Mesodermal cell (in vitro differentiated cells): ENCODE measurements at regions not wholly inside any gene's neighbourhood (a gene's known extent, or its start where the extent isn't known, plus 50 kb on each side); places are given as distances from the start of the nearest gene placed in this dataset.

ENCODE experiments used
- H3K27ac ChIP-seq: 2 replicates; pipeline ENCODE4 v1.7.0; 2013; ENCODE audit warnings: mild to moderate bottlenecking, low read depth, low read length, moderate library complexity; ENCODE audit not compliant: severe bottlenecking
- H3K36me3 ChIP-seq: 2 replicates; pipeline ENCODE4 v1.7.1; 2013; ENCODE audit warnings: mild to moderate bottlenecking, low read length, moderate library complexity; ENCODE audit not compliant: control insufficient read depth, insufficient read depth
- H3K4me1 ChIP-seq: one replicate; pipeline ENCODE4 v1.7.1; 2013; ENCODE audit warnings: mild to moderate bottlenecking, low read length; ENCODE audit not compliant: insufficient read depth, control insufficient read depth, poor library complexity, severe bottlenecking
- H3K4me3 ChIP-seq: 2 replicates; pipeline ENCODE4 v1.7.0; 2013; ENCODE audit warnings: low read length, control low read depth, mild to moderate bottlenecking; ENCODE audit not compliant: insufficient read depth, poor library complexity, severe bottlenecking; ENCODE audit errors: extremely low read depth
- H3K9me3 ChIP-seq: 2 replicates; pipeline ENCODE4 v1.7.1; 2013; ENCODE audit warnings: mild to moderate bottlenecking, low read length, moderate library complexity; ENCODE audit not compliant: control insufficient read depth
- WGBS, 2 experiments: methylation state at CpG; one replicate each; pipeline ENCODE4 v1.1.5; 2013; ENCODE audit warnings: missing lambda C conversion rate in 2 of 2; ENCODE audit not compliant: insufficient coverage in 2 of 2; 5-methylcytosine and 5-hydroxymethylcytosine counted together

- peak overlapping the region; percentile 20 for H3K27ac ChIP-seq
- H3K4me3 ChIP-seq: no peak overlapping the region
- WGBS, 2 experiments: no CpG with 5 or more reads among the region's 2 CpGs
- no peaks in the 10 kb centered on the region for H3K4me1 ChIP-seq
- H3K9me3 ChIP-seq: no peaks in the 10 kb centered on the region
- no peaks in the 10 kb centered on the region for H3K36me3 ChIP-seq
Observed at GRCh38 chr2:145931781-145932395, 1412.0 kb upstream of the ZEB2 start.

GRCh38 chr2:145930318-145930717, 1410.4 kb upstream of the ZEB2 start:
- H3K4me3 ChIP-seq: no peak overlapping the region
- no peaks in the 10 kb centered on the region for H3K4me1 ChIP-seq
- H3K27ac ChIP-seq: no peak overlapping the region
- H3K36me3 ChIP-seq: no peaks in the 10 kb centered on the region
- 100% methylated on average over 1 of the region's 2 CpGs; no CpG with 5 or more reads in 1 of the 2 experiments for WGBS, 2 experiments
- no peaks in the 10 kb centered on the region for H3K9me3 ChIP-seq

GRCh38 chr2:145927131-145927950, 1407.4 kb upstream of the ZEB2 start:
- 100% methylated on average over 2 to 5 of the region's 5 CpGs for WGBS, 2 experiments
- H3K4me1 ChIP-seq: no peaks in the 10 kb centered on the region
- H3K36me3 ChIP-seq: no peaks in the 10 kb centered on the region
- H3K9me3 ChIP-seq: no peaks in the 10 kb centered on the region
- no peak overlapping the region for H3K4me3 ChIP-seq
- H3K27ac ChIP-seq: no peak overlapping the region

GRCh38 chr2:145925591-145925990, 1405.7 kb upstream of the ZEB2 start:
- WGBS, 2 experiments: 97% methylated on average over 3 of the region's 4 CpGs; no CpG with 5 or more reads in 1 of the 2 experiments
- Histone ChIP-seq H3K4me3 (no peak overlapping the region), H3K27ac (no peak overlapping the region), H3K36me3 (no peaks in the 10 kb centered on the region), H3K4me1 (no peaks in the 10 kb centered on the region), H3K9me3 (no peaks in the 10 kb centered on the region)

GRCh38 chr2:145919477-145919876, 1399.6 kb upstream of the ZEB2 start:
- H3K4me3 ChIP-seq: no peak overlapping the region
- H3K27ac ChIP-seq: no peak overlapping the region
- 100% methylated on average over 1 of the region's 2 CpGs; no CpG with 5 or more reads in 1 of the 2 experiments for WGBS, 2 experiments
- no peaks in the 10 kb centered on the region for H3K36me3 ChIP-seq
- H3K9me3 ChIP-seq: no peaks in the 10 kb centered on the region
- H3K4me1 ChIP-seq: no peaks in the 10 kb centered on the region

- 100% methylated on average over 1 of the region's 1 CpG for WGBS, 2 experiments
- H3K9me3 ChIP-seq: no peaks in the 10 kb centered on the region
- no peaks in the 10 kb centered on the region for H3K4me1 ChIP-seq
- no peak overlapping the region for H3K4me3 ChIP-seq
- H3K27ac ChIP-seq: no peak overlapping the region
- no peaks in the 10 kb centered on the region for H3K36me3 ChIP-seq
Observed at GRCh38 chr2:145918951-145919350, 1399.0 kb upstream of the ZEB2 start.

- Histone ChIP-seq H3K27ac (no peak overlapping the region), H3K36me3 (no peaks in the 10 kb centered on the region), H3K4me3 (no peak overlapping the region), H3K9me3 (no peaks in the 10 kb centered on the region), H3K4me1 (no peaks in the 10 kb centered on the region)
- WGBS, 2 experiments: 82 to 100% methylated on average over 2 of the region's 5 CpGs
Observed at GRCh38 chr2:145916799-145917198, 1396.9 kb upstream of the ZEB2 start.

GRCh38 chr2:145914716-145915115, 1394.8 kb upstream of the ZEB2 start:
- no peak overlapping the region for H3K27ac ChIP-seq
- WGBS, 2 experiments: 60 to 79% methylated on average over 1 to 3 of the region's 4 CpGs

GRCh38 chr2:145910416-145910815, 1390.5 kb upstream of the ZEB2 start:
- no peaks in the 10 kb centered on the region for H3K9me3 ChIP-seq
- no peak overlapping the region for H3K4me3 ChIP-seq
- H3K27ac ChIP-seq: no peak overlapping the region
- H3K4me1 ChIP-seq: no peaks in the 10 kb centered on the region
- 86 to 93% methylated on average over 4 of the region's 4 CpGs for WGBS, 2 experiments
- no peaks in the 10 kb centered on the region for H3K36me3 ChIP-seq

More at GRCh38 chr2:145914716-145915115, 1394.8 kb upstream of the ZEB2 start:
- no peaks in the 10 kb centered on the region for H3K9me3 ChIP-seq
- H3K4me1 ChIP-seq: no peaks in the 10 kb centered on the region
- no peak overlapping the region for H3K4me3 ChIP-seq
- no peaks in the 10 kb centered on the region for H3K36me3 ChIP-seq

GRCh38 chr2:145909766-145910165, 1389.8 kb upstream of the ZEB2 start:
- Histone ChIP-seq H3K9me3 (no peaks in the 10 kb centered on the region), H3K36me3 (no peaks in the 10 kb centered on the region), H3K27ac (no peak overlapping the region), H3K4me3 (no peak overlapping the region), H3K4me1 (no peaks in the 10 kb centered on the region)

- H3K27ac ChIP-seq: no peak overlapping the region
- WGBS, 2 experiments: 88 to 90% methylated on average over 2 of the region's 5 CpGs
- H3K4me3 ChIP-seq: no peak overlapping the region
- H3K36me3 ChIP-seq: no peaks in the 10 kb centered on the region
- no peaks in the 10 kb centered on the region for H3K9me3 ChIP-seq
- no peaks in the 10 kb centered on the region for H3K4me1 ChIP-seq
Observed at GRCh38 chr2:145909175-145909755, 1389.3 kb upstream of the ZEB2 start.
